SU-DHL-6 (cell line): ENCODE measurements at regions not wholly inside any gene's neighbourhood (a gene's known extent, or its start where the extent isn't known, plus 50 kb on each side); places are given as distances from the start of the nearest gene placed in this dataset.

ENCODE experiments used
- CTCF ChIP-seq: fragments of 200-600 bp; sonication (generic); IDR thresholded peaks from one replicate; pipeline ENCODE4 v1.5.1; 2017; ENCODE audit warnings: antibody characterized with exemption, mild to moderate bottlenecking, low read length, moderate library complexity; ENCODE audit not compliant: insufficient read depth, poor library complexity, severe bottlenecking
- EZH2phosphoT487 ChIP-seq: fragments of 200-600 bp; sonication (generic), shearing (Covaris generic); conservative IDR thresholded peaks from 2 replicates; pipeline ENCODE4 v1.6.1; 2018; ENCODE audit warnings: mild to moderate bottlenecking, antibody characterized with exemption, low read length, moderate library complexity, mixed read lengths

GRCh38 chr5:92505925-92506324 is 1075.1 kb downstream of the NR2F1-AS1 start:
- TF ChIP-seq CTCF (no peak), EZH2phosphoT487 (no peak)
